Endothelial cell of umbilical vein (primary cell): ENCODE measurements at regions not wholly inside any gene's neighbourhood (a gene's known extent, or its start where the extent isn't known, plus 50 kb on each side); places are given as distances from the start of the nearest gene placed in this dataset.

ENCODE experiments used
- BruUV-seq: library from RNA; stranded (reverse); fragments of 400-500 nt; replicated peaks from 2 replicates; lab custom pipeline; 2021; lab: Mats Ljungman, UMichigan
- CTCF ChIA-PET: fragments of 300-600, 350-600 bp; sonication (Branson Sonifier 250); formaldehyde crosslinking; loops from one replicate; lab custom pipeline; 2021; ENCODE audit warnings: antibody characterized with exemption, inconsistent platforms; lab: Charles Lee
- POLR2A ChIA-PET: fragments of 300-600, 350-600 bp; sonication (Branson Sonifier 250); formaldehyde crosslinking; loops from one replicate; lab custom pipeline; 2021; ENCODE audit warnings: antibody characterized with exemption, inconsistent platforms; lab: Charles Lee
- DNase-seq: peaks from one replicate; pipeline ENCODE4 v3.0.0-alpha.2; 2011; ENCODE audit warnings: low read depth, low spot score
- FAIRE-seq: peaks from 2 replicates; lab custom pipeline; 2011; peaks lifted over from hg19 to GRCh38; lab: Jason Lieb, UNC
- H2AFZ ChIP-seq: 2 replicates; pipeline ENCODE4 v1.6.0; 2012; ENCODE audit warnings: low read depth, low read length, control low read depth, inconsistent platforms
- H3K27ac ChIP-seq: 2 replicates; pipeline ENCODE4 v1.5.1; 2011; ENCODE audit warnings: low read depth, mild to moderate bottlenecking, control low read depth, low read length, moderate library complexity; ENCODE audit not compliant: insufficient read depth
- H3K27me3 ChIP-seq, 2 experiments: 2 replicates each; pipeline versions ENCODE4 v1.6.0 to v1.6.1; 2011; ENCODE audit warnings: low read length in 2 of 2, mixed read lengths in 1 of 2; ENCODE audit not compliant: control insufficient read depth in 2 of 2, insufficient read depth in 2 of 2
- H3K36me3 ChIP-seq, 2 experiments: 2 replicates in 1 of 2; 3 replicates in 1 of 2; pipeline ENCODE4 v1.5.1; 2011; ENCODE audit warnings: low read length in 2 of 2, mild to moderate bottlenecking in 1 of 2, moderate library complexity in 1 of 2; ENCODE audit not compliant: control insufficient read depth in 2 of 2, insufficient read depth in 2 of 2; ENCODE audit errors: extremely low read depth in 1 of 2
- H3K4me1 ChIP-seq: 3 replicates; pipeline ENCODE4 v1.5.1; 2011; ENCODE audit warnings: mild to moderate bottlenecking, low read length; ENCODE audit not compliant: control insufficient read depth, insufficient read depth; ENCODE audit errors: extremely low read depth
- H3K4me2 ChIP-seq: 2 replicates; pipeline ENCODE4 v1.6.1; 2011; ENCODE audit warnings: low read length, control low read depth, mixed read lengths; ENCODE audit not compliant: insufficient read depth
- H3K4me3 ChIP-seq, 3 experiments: fragments of 200-600 bp in 1 of 3; sonication (generic), shearing (Covaris generic) in 1 of 3; replicated peaks in 1 of 3; 2 replicates each; pipeline ENCODE4 v1.5.1; 2011 to 2016; ENCODE audit warnings: control low read depth in 3 of 3, low read length in 3 of 3, mild to moderate bottlenecking in 2 of 3, inconsistent platforms in 1 of 3, low read depth in 1 of 3, moderate library complexity in 1 of 3; ENCODE audit not compliant: insufficient read depth in 1 of 3
- H3K79me2 ChIP-seq: 2 replicates; pipeline ENCODE4 v1.6.0; 2012; ENCODE audit warnings: low read length, inconsistent platforms; ENCODE audit not compliant: control insufficient read depth, insufficient read depth
- H3K9ac ChIP-seq: replicated peaks from 2 replicates; pipeline ENCODE3; 2011; ENCODE audit warnings: low read length, control low read depth; ENCODE audit not compliant: insufficient read depth; ENCODE audit errors: extremely low read depth
- H3K9me1 ChIP-seq: replicated peaks from 3 replicates; pipeline ENCODE4 v1.6.0; 2011; ENCODE audit warnings: mild to moderate bottlenecking, low read length; ENCODE audit not compliant: control insufficient read depth, insufficient read depth; ENCODE audit errors: extremely low read depth
- H3K9me3 ChIP-seq: replicated peaks from 2 replicates; pipeline ENCODE4 v1.5.1; 2012; ENCODE audit warnings: low read length, inconsistent platforms; ENCODE audit not compliant: control insufficient read depth, insufficient read depth
- H4K20me1 ChIP-seq: replicated peaks from 2 replicates; pipeline ENCODE3; 2011; ENCODE audit warnings: mild to moderate bottlenecking, low read length; ENCODE audit not compliant: control insufficient read depth, insufficient read depth; ENCODE audit errors: extremely low read depth
- EZH2 ChIP-seq: IDR thresholded peaks from 2 replicates; pipeline ENCODE4 v1.6.1; 2012; ENCODE audit warnings: borderline replicate concordance, low read depth, mild to moderate bottlenecking, moderate library complexity, low read length, inconsistent platforms; ENCODE audit not compliant: severe bottlenecking
- FOS ChIP-seq: IDR thresholded peaks from 2 replicates; pipeline ENCODE4 v1.6.1; 2011; ENCODE audit warnings: mild to moderate bottlenecking, low read length, moderate library complexity, borderline replicate concordance; ENCODE audit not compliant: insufficient read depth
- GATA2 ChIP-seq: IDR thresholded peaks from 2 replicates; pipeline ENCODE4 v1.7.0; 2011; ENCODE audit warnings: low read depth, mild to moderate bottlenecking, moderate library complexity, mixed read lengths, low read length; ENCODE audit not compliant: insufficient read length, insufficient read depth
- JUN ChIP-seq: IDR thresholded peaks from 2 replicates; pipeline ENCODE4 v1.6.1; 2011; ENCODE audit warnings: borderline replicate concordance, low read depth; ENCODE audit not compliant: insufficient read length, insufficient read depth
- MYC ChIP-seq: IDR thresholded peaks from one replicate; pipeline ENCODE4 v1.6.1; 2011; ENCODE audit warnings: mild to moderate bottlenecking, low read depth, low read length
- POLR2A ChIP-seq: IDR thresholded peaks from 2 replicates; pipeline ENCODE4 v1.6.1; 2012; ENCODE audit warnings: low read depth, mild to moderate bottlenecking, control low read depth, low read length
- POLR2AphosphoS5 ChIP-seq: IDR thresholded peaks from 2 replicates; pipeline ENCODE4 v1.6.1; 2012; ENCODE audit warnings: low read depth, mild to moderate bottlenecking, control low read depth, low read length, moderate library complexity; ENCODE audit not compliant: insufficient read depth
- dilution Hi-C: fragments of 300-500 bp; cut with MboI; formaldehyde crosslinking; loops from one replicate; pipeline ENCODE4 v1.15.0; 2019; ENCODE audit warnings: low sequenced_read_pairs; ENCODE audit not compliant: extremely low pct_ligation_motif_present
- intact Hi-C: fragments of 100-400 bp; cut with micrococcal nuclease; formaldehyde crosslinking; loops from one replicate; pipeline ENCODE4 v1.10.0; 2022
- TF ChIP-seq, protein P1 (sequence below), 2 donors: IDR thresholded peaks; 1 replicate in 1 of 2; 2 replicates in 1 of 2; pipeline ENCODE4 v1.5.1; 2011; ENCODE audit warnings: low read length in 2 of 2, mild to moderate bottlenecking in 2 of 2, moderate library complexity in 2 of 2, control low read depth in 1 of 2, inconsistent platforms in 1 of 2, low read depth in 1 of 2; ENCODE audit not compliant: insufficient read depth in 1 of 2; ENCODE audit errors: extremely low read depth in 1 of 2
- TF ChIP-seq, protein P2 (sequence below): IDR thresholded peaks from 2 replicates; pipeline ENCODE4 v1.6.1; 2011; ENCODE audit not compliant: insufficient read depth, insufficient read length

DNA sequence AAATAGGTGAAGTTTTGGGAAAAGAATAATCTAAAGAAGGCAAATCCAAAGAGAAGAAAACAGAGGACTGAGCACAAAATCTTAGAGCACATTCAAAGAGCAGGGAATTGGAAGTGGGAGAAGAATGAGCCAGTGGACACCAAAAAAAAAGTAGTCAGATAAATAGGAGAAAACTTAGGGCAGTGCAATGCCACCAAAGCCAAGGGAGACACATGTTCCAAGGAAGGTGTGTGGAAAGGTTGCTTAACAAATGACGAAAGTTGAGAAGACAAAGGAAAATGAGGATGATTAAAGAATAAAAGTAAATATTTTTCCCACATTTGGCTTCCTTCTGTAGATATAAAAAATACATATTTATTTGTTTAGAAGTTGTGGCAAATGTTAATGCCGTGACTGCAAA, 237.6 kb downstream of the TANC2 start:
- no peaks in the 10 kb centered on the region for H3K27me3 ChIP-seq
- H3K4me2 ChIP-seq, result no peak overlapping the region
- TF ChIP-seq JUN, result no peak
- TF ChIP-seq GATA2, result no peak
- TF ChIP-seq, protein P1, sequence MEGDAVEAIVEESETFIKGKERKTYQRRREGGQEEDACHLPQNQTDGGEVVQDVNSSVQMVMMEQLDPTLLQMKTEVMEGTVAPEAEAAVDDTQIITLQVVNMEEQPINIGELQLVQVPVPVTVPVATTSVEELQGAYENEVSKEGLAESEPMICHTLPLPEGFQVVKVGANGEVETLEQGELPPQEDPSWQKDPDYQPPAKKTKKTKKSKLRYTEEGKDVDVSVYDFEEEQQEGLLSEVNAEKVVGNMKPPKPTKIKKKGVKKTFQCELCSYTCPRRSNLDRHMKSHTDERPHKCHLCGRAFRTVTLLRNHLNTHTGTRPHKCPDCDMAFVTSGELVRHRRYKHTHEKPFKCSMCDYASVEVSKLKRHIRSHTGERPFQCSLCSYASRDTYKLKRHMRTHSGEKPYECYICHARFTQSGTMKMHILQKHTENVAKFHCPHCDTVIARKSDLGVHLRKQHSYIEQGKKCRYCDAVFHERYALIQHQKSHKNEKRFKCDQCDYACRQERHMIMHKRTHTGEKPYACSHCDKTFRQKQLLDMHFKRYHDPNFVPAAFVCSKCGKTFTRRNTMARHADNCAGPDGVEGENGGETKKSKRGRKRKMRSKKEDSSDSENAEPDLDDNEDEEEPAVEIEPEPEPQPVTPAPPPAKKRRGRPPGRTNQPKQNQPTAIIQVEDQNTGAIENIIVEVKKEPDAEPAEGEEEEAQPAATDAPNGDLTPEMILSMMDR (IDR thresholded peaks at IDR 0.05; ENCODE audit: extremely low read depth in 1 of 2, insufficient read depth in 1 of 2, low read depth in 1 of 2, low read length in 2 of 2), result no peak
- TF ChIP-seq POLR2A, result no peak
- TF ChIP-seq MYC, result no peak
- TF ChIP-seq POLR2AphosphoS5, result no peak
- no peak for TF ChIP-seq FOS
- TF ChIP-seq, protein P2, sequence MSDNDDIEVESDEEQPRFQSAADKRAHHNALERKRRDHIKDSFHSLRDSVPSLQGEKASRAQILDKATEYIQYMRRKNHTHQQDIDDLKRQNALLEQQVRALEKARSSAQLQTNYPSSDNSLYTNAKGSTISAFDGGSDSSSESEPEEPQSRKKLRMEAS, result no peak
- TF ChIP-seq EZH2, result no peak
- intact Hi-C loops, result no loop called here
- no peak overlapping the region for H3K9ac ChIP-seq
- H3K9me1 ChIP-seq, result no peaks in the 10 kb centered on the region
- H3K79me2 ChIP-seq, result no peaks in the 10 kb centered on the region
- ChIA-PET POLR2A (no interaction called here), CTCF (no interaction called here)
- no peaks in the 10 kb centered on the region for H3K9me3 ChIP-seq
- no peak overlapping the region for H3K4me3 ChIP-seq
- H2AFZ ChIP-seq, result no peak overlapping the region
- no peaks in the 10 kb centered on the region for H4K20me1 ChIP-seq
- dilution Hi-C loops, result no loop called here
- no peaks in the 10 kb centered on the region for H3K36me3 ChIP-seq
- no TSS peak for BruUV-seq
- FAIRE-seq (no peak), DNase-seq (no peak)
- H3K4me1 ChIP-seq, result no peaks in the 10 kb centered on the region
- no peak overlapping the region for H3K27ac ChIP-seq
